SU-DHL-6 (cell line): ENCODE measurements at regions not wholly inside any gene's neighbourhood (a gene's known extent, or its start where the extent isn't known, plus 50 kb on each side); places are given as distances from the start of the nearest gene placed in this dataset.

ENCODE experiments used
- EZH2phosphoT487 ChIP-seq: fragments of 200-600 bp; sonication (generic), shearing (Covaris generic); conservative IDR thresholded peaks from 2 replicates; pipeline ENCODE4 v1.6.1; 2018; ENCODE audit warnings: mild to moderate bottlenecking, antibody characterized with exemption, low read length, moderate library complexity, mixed read lengths
- TF ChIP-seq, protein P1 (sequence below): fragments of 200-600 bp; sonication (generic); IDR thresholded peaks from one replicate; pipeline ENCODE4 v1.5.1; 2017; ENCODE audit warnings: antibody characterized with exemption, mild to moderate bottlenecking, low read length, moderate library complexity; ENCODE audit not compliant: insufficient read depth, poor library complexity, severe bottlenecking

DNA sequence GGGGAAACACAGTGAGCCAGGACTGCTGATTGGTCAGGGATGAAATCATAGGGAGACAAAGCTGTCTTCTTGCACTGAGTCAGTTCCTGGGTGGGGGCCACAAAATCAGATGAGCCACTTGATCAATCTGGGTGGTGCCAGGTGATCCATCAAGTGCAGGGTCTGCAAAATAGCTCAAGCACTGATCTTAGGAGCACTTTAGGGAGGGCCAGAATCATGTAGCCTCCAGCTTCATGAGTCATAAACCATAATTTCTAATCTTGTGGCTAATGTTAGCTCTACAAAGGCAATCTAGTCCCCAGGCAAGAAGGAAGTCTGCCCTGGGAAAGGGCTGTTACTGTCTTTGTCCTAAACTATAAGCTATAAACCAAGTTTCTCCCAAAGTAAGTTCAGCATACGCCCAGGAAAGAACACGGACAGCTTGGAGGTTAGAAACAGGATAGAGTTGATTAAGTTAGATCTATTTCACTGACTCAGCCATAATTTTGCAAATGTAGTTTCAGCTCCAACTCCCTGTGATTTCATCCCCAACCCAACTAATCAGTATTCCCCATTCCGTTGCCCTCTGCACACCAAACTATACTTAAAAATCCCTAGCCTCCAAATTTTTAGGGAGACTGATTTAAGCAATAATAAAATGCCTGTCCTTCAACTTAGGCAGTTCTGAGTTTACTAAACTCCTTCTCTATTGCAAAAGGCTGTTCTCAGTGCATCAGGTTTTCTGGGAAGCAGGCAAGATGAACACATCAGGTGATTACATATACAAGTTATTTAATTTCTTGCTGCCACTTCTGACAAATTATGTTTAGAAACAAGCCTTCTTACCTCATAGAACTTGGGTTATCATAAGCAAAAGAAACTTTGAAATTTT is 226.9 kb upstream of the SPOPL start:
- TF ChIP-seq, protein P1, sequence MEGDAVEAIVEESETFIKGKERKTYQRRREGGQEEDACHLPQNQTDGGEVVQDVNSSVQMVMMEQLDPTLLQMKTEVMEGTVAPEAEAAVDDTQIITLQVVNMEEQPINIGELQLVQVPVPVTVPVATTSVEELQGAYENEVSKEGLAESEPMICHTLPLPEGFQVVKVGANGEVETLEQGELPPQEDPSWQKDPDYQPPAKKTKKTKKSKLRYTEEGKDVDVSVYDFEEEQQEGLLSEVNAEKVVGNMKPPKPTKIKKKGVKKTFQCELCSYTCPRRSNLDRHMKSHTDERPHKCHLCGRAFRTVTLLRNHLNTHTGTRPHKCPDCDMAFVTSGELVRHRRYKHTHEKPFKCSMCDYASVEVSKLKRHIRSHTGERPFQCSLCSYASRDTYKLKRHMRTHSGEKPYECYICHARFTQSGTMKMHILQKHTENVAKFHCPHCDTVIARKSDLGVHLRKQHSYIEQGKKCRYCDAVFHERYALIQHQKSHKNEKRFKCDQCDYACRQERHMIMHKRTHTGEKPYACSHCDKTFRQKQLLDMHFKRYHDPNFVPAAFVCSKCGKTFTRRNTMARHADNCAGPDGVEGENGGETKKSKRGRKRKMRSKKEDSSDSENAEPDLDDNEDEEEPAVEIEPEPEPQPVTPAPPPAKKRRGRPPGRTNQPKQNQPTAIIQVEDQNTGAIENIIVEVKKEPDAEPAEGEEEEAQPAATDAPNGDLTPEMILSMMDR: no peak
- no peak for TF ChIP-seq EZH2phosphoT487
